ENCODE measurements at regions not wholly inside any gene's neighbourhood (a gene's known extent, or its start where the extent isn't known, plus 50 kb on each side); places are given as distances from the start of the nearest gene placed in this dataset.

- DNase-seq = no peak
Measured at GRCh38 chr7:54847921-54848320, 88.9 kb upstream of the SEC61G start.

- DNase-seq = no peak
Measured at GRCh38 chr7:54856856-54857255, 97.8 kb upstream of the SEC61G start.

GRCh38 chr7:54857294-54857693, 98.3 kb upstream of the SEC61G start:
- no peak for DNase-seq

GRCh38 chr7:54858008-54858692, 99.1 kb upstream of the SEC61G start:
- DNase-seq = no peak

GRCh38 chr7:54859066-54859465, 100.1 kb upstream of the SEC61G start:
- DNase-seq = no peak

GRCh38 chr7:54859545-54859944, 100.5 kb upstream of the SEC61G start:
- no peak for DNase-seq

- no peak for DNase-seq
Measured at GRCh38 chr7:54860003-54860775, 101.2 kb upstream of the SEC61G start.

- DNase-seq = no peak
Measured at GRCh38 chr7:54860843-54861242, 101.8 kb upstream of the SEC61G start.

GRCh38 chr7:54864663-54865062, 105.7 kb upstream of the SEC61G start:
- DNase-seq = no peak

GRCh38 chr7:54869523-54869922, 110.5 kb upstream of the SEC61G start:
- no peak for DNase-seq

- no peak for DNase-seq
Measured at GRCh38 chr7:54874804-54875203, 115.8 kb upstream of the SEC61G start.

- no peak for DNase-seq
Measured at GRCh38 chr7:54877683-54878082, 118.7 kb upstream of the SEC61G start.

- DNase-seq = no peak
Measured at GRCh38 chr7:54878339-54878738, 119.3 kb upstream of the SEC61G start.

- DNase-seq = no peak
Measured at GRCh38 chr7:54879776-54880175, 120.8 kb upstream of the SEC61G start.

- no peak for DNase-seq
Measured at GRCh38 chr7:54880326-54880989, 121.4 kb upstream of the SEC61G start.

GRCh38 chr7:54881816-54882520, 123.0 kb upstream of the SEC61G start:
- no peak for DNase-seq

- no peak for DNase-seq
Measured at GRCh38 chr7:54882694-54883093, 123.7 kb upstream of the SEC61G start.

GRCh38 chr7:54883576-54883975, 124.6 kb upstream of the SEC61G start:
- DNase-seq = no peak

GRCh38 chr7:54885285-54885684, 126.3 kb upstream of the SEC61G start:
- no peak for DNase-seq

- DNase-seq = peak in 11 of 14 donors; percentile 8 to 63 (median 28)
Measured at GRCh38 chr7:54888067-54888733, 129.2 kb upstream of the SEC61G start.

GRCh38 chr7:54888734-54889082, 129.7 kb upstream of the SEC61G start:
- DNase-seq = no peak

GRCh38 chr7:54897891-54898290, 120.9 kb upstream of the EGFR start:
- DNase-seq = no peak
